ENCODE measurements at regions not wholly inside any gene's neighbourhood (a gene's known extent, or its start where the extent isn't known, plus 50 kb on each side); places are given as distances from the start of the nearest gene placed in this dataset.

- Histone ChIP-seq H3K79me2 (ENCODE audit: insufficient read depth, low read length) (no peaks in the 10 kb centered on the region), H3K9ac (ENCODE audit: low read length) (no peak overlapping the region), H3K9me3 (ENCODE audit: insufficient read depth, low read depth, low read length) (no peaks in the 10 kb centered on the region), H3K27ac (ENCODE audit: low read depth, low read length) (no peak overlapping the region), H3K4me1 (ENCODE audit: insufficient read depth, low read length) (no peaks in the 10 kb centered on the region), H3K4me3 (ENCODE audit: insufficient read depth, low read depth, low read length) (no peak overlapping the region), H3K36me3 (ENCODE audit: insufficient read depth, low read length) (no peaks in the 10 kb centered on the region), H4K20me1 (ENCODE audit: insufficient read depth, low read length) (no peaks in the 10 kb centered on the region), H3K4me2 (ENCODE audit: low read length) (no peak overlapping the region), H2AFZ (ENCODE audit: low read depth, low read length) (no peak overlapping the region), H3K27me3 (ENCODE audit: insufficient read depth, low read length) (peaks cover 4% of the 10 kb centered on the region)
- FAIRE-seq (no peak), DNase-seq (ENCODE audit: low read depth) (no peak)
- Mint-ChIP-seq H3K27me3 (ENCODE audit: low read depth, unreplicated experiment) (peaks cover 35% of the 10 kb centered on the region), H3K36me3 (ENCODE audit: low read depth, unreplicated experiment) (no peaks in the 10 kb centered on the region), H3K27ac (ENCODE audit: unreplicated experiment) (no peak overlapping the region), H3K4me1 (ENCODE audit: low read depth, unreplicated experiment) (no peaks in the 10 kb centered on the region), H3K9me3 (ENCODE audit: unreplicated experiment) (no peaks in the 10 kb centered on the region), H3K4me3 (ENCODE audit: unreplicated experiment) (no peak overlapping the region)
- TF ChIP-seq, protein P1, sequence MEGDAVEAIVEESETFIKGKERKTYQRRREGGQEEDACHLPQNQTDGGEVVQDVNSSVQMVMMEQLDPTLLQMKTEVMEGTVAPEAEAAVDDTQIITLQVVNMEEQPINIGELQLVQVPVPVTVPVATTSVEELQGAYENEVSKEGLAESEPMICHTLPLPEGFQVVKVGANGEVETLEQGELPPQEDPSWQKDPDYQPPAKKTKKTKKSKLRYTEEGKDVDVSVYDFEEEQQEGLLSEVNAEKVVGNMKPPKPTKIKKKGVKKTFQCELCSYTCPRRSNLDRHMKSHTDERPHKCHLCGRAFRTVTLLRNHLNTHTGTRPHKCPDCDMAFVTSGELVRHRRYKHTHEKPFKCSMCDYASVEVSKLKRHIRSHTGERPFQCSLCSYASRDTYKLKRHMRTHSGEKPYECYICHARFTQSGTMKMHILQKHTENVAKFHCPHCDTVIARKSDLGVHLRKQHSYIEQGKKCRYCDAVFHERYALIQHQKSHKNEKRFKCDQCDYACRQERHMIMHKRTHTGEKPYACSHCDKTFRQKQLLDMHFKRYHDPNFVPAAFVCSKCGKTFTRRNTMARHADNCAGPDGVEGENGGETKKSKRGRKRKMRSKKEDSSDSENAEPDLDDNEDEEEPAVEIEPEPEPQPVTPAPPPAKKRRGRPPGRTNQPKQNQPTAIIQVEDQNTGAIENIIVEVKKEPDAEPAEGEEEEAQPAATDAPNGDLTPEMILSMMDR (IDR thresholded peaks at IDR 0.05; ENCODE audit: insufficient read depth, low read depth, low read length), result no peak
- no peak for TF ChIP-seq EZH2 (IDR thresholded peaks at IDR 0.05; ENCODE audit: insufficient read depth, low read length)
These were observed 217.7 kb downstream of the FOXA2 start for GRCh38 chr20:22366631-22367030.

DNA sequence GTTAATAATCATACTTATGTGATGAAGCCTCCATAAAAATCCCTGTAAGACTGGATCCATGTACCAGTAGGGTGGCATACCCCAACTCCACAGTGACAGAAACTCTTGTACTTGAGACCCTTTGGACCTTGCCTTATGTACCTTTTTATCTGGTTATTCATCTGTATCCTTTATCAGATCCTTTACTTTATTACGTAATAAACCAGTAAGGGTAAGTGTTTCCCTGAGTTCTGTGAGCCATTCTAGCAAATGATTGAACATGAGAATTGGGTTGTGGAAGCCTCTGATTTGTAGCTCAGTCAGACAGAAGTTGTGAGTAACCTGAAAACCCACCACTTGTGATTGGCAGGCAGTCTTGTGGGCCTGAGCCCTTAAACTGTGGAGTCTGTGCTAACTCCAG is 229.7 kb downstream of the FOXA2 start:
- no peak for DNase-seq (ENCODE audit: low read depth)
- TF ChIP-seq EZH2 (IDR thresholded peaks at IDR 0.05; ENCODE audit: insufficient read depth, low read length), result no peak
- TF ChIP-seq, protein P1 (IDR thresholded peaks at IDR 0.05; ENCODE audit: insufficient read depth, low read depth, low read length), result no peak
- no peaks in the 10 kb centered on the region for H3K9me3 ChIP-seq (ENCODE audit: insufficient read depth, low read depth, low read length)
- no peaks in the 10 kb centered on the region for H3K79me2 ChIP-seq (ENCODE audit: insufficient read depth, low read length)
- H3K4me2 ChIP-seq (ENCODE audit: low read length), result no peak overlapping the region
- no peak overlapping the region for H3K4me3 Mint-ChIP-seq (ENCODE audit: unreplicated experiment)
- no peaks in the 10 kb centered on the region for H3K9me3 Mint-ChIP-seq (ENCODE audit: unreplicated experiment)
- H3K27ac ChIP-seq (ENCODE audit: low read depth, low read length), result no peak overlapping the region
- no peak overlapping the region for H3K9ac ChIP-seq (ENCODE audit: low read length)
- H3K27ac Mint-ChIP-seq (ENCODE audit: unreplicated experiment), result no peak overlapping the region
- no peaks in the 10 kb centered on the region for H3K4me1 ChIP-seq (ENCODE audit: insufficient read depth, low read length)
- FAIRE-seq, result no peak
- no peaks in the 10 kb centered on the region for H4K20me1 ChIP-seq (ENCODE audit: insufficient read depth, low read length)
- H3K36me3 ChIP-seq (ENCODE audit: insufficient read depth, low read length), result no peaks in the 10 kb centered on the region
- H3K27me3 Mint-ChIP-seq (ENCODE audit: low read depth, unreplicated experiment), result peaks cover 14% of the 10 kb centered on the region
- no peaks in the 10 kb centered on the region for H3K36me3 Mint-ChIP-seq (ENCODE audit: low read depth, unreplicated experiment)
- H2AFZ ChIP-seq (ENCODE audit: low read depth, low read length), result no peak overlapping the region
- no peak overlapping the region for H3K4me3 ChIP-seq (ENCODE audit: insufficient read depth, low read depth, low read length)
- no peaks in the 10 kb centered on the region for H3K4me1 Mint-ChIP-seq (ENCODE audit: low read depth, unreplicated experiment)
- no peaks in the 10 kb centered on the region for H3K27me3 ChIP-seq (ENCODE audit: insufficient read depth, low read length)

DNA sequence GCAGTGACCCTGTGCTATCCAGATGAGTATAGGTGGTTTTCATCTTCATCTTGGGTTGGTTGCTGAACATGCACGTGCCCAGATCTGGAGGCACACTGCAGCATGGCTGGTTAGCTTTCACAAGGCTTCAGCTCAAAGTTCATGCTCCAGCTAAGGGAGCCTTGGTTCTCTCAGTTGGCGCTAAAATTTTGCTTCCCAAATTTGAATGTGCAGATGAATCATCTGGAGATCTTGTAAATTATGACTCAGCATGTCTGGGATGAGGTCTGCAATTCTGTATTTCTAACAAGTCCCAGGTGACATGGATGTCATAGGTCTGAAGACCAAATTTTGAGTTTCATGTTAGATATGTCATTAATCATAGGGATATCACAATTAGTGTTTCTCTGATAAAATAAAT is 230.8 kb downstream of the FOXA2 start:
- Histone ChIP-seq H2AFZ (ENCODE audit: low read depth, low read length) (no peak overlapping the region), H3K36me3 (ENCODE audit: insufficient read depth, low read length) (no peaks in the 10 kb centered on the region), H3K4me1 (ENCODE audit: insufficient read depth, low read length) (no peaks in the 10 kb centered on the region), H3K4me3 (ENCODE audit: insufficient read depth, low read depth, low read length) (no peak overlapping the region), H3K79me2 (ENCODE audit: insufficient read depth, low read length) (no peaks in the 10 kb centered on the region), H4K20me1 (ENCODE audit: insufficient read depth, low read length) (no peaks in the 10 kb centered on the region), H3K9me3 (ENCODE audit: insufficient read depth, low read depth, low read length) (no peaks in the 10 kb centered on the region), H3K27me3 (ENCODE audit: insufficient read depth, low read length) (no peaks in the 10 kb centered on the region), H3K9ac (ENCODE audit: low read length) (no peak overlapping the region), H3K4me2 (ENCODE audit: low read length) (no peak overlapping the region), H3K27ac (ENCODE audit: low read depth, low read length) (no peak overlapping the region)
- Mint-ChIP-seq H3K4me3 (ENCODE audit: unreplicated experiment) (no peak overlapping the region), H3K27me3 (ENCODE audit: low read depth, unreplicated experiment) (peaks cover 21% of the 10 kb centered on the region), H3K27ac (ENCODE audit: unreplicated experiment) (no peak overlapping the region), H3K4me1 (ENCODE audit: low read depth, unreplicated experiment) (no peaks in the 10 kb centered on the region), H3K9me3 (ENCODE audit: unreplicated experiment) (no peaks in the 10 kb centered on the region), H3K36me3 (ENCODE audit: low read depth, unreplicated experiment) (no peaks in the 10 kb centered on the region)
- TF ChIP-seq EZH2 (IDR thresholded peaks at IDR 0.05; ENCODE audit: insufficient read depth, low read length), result no peak
- TF ChIP-seq, protein P1 (IDR thresholded peaks at IDR 0.05; ENCODE audit: insufficient read depth, low read depth, low read length), result no peak
- DNase-seq (ENCODE audit: low read depth) (no peak), FAIRE-seq (no peak)

All from astrocyte (in vitro differentiated cells and primary cell).